HG02759 (cell line): ENCODE measurements at regions not wholly inside any gene's neighbourhood (a gene's known extent, or its start where the extent isn't known, plus 50 kb on each side); places are given as distances from the start of the nearest gene placed in this dataset.
"Not testable (repeated sequence)": the region's sequence is repeated elsewhere in the genome, so short reads cannot be mapped to it uniquely, and the experiment has no call there.

Experiments used
- ATAC-seq: cut with Tn5 transposase; IDR thresholded peaks from one replicate; pipeline ENCODE4 v1.9.1; 2021; ENCODE audit warnings: mild to moderate bottlenecking, moderate library complexity; ENCODE audit not compliant: unreplicated experiment

- ATAC-seq: no peak
Observed at GRCh38 chrX:147468600-147468999, 443.1 kb upstream of the FMR1 start.

- ATAC-seq: no peak
Observed at GRCh38 chrX:147476008-147476407, 435.7 kb upstream of the FMR1 start.

GRCh38 chrX:147478899-147479298, 432.8 kb upstream of the FMR1 start:
- ATAC-seq: no peak

GRCh38 chrX:147485207-147485606, 426.5 kb upstream of the FMR1 start:
- no peak for ATAC-seq

- no peak for ATAC-seq
Observed at GRCh38 chrX:147494365-147494764, 417.4 kb upstream of the FMR1 start.

GRCh38 chrX:147498796-147499195, 412.9 kb upstream of the FMR1 start:
- no peak for ATAC-seq

GRCh38 chrX:147522981-147523380, 388.7 kb upstream of the FMR1 start:
- ATAC-seq: no peak

- ATAC-seq: no peak
Observed at GRCh38 chrX:147533426-147533825, 378.3 kb upstream of the FMR1 start.

- no peak for ATAC-seq
Observed at GRCh38 chrX:147537172-147537571, 374.5 kb upstream of the FMR1 start.

GRCh38 chrX:147548023-147548422, 363.7 kb upstream of the FMR1 start:
- ATAC-seq: not testable (repeated sequence)

GRCh38 chrX:147550217-147550616, 361.5 kb upstream of the FMR1 start:
- ATAC-seq: no peak

GRCh38 chrX:147559191-147559590, 352.5 kb upstream of the FMR1 start:
- ATAC-seq: no peak

GRCh38 chrX:147565237-147565636, 346.5 kb upstream of the FMR1 start:
- ATAC-seq: no peak

GRCh38 chrX:147570483-147570882, 341.2 kb upstream of the FMR1 start:
- no peak for ATAC-seq

GRCh38 chrX:147573266-147573665, 338.5 kb upstream of the FMR1 start:
- ATAC-seq: no peak

GRCh38 chrX:147602176-147602696, 309.5 kb upstream of the FMR1 start:
- no peak for ATAC-seq

GRCh38 chrX:147626605-147627004, 285.1 kb upstream of the FMR1 start:
- no peak for ATAC-seq

GRCh38 chrX:147635186-147635585, 276.5 kb upstream of the FMR1 start:
- no peak for ATAC-seq

- ATAC-seq: no peak
Observed at GRCh38 chrX:147637190-147637589, 274.5 kb upstream of the FMR1 start.

GRCh38 chrX:147646949-147647723, 264.6 kb upstream of the FMR1 start:
- no peak for ATAC-seq

GRCh38 chrX:147675819-147676218, 235.9 kb upstream of the FMR1 start:
- ATAC-seq: no peak

GRCh38 chrX:147679356-147680005, 232.2 kb upstream of the FMR1 start:
- ATAC-seq: no peak
